BJ (cell line): ENCODE measurements at regions not wholly inside any gene's neighbourhood (a gene's known extent, or its start where the extent isn't known, plus 50 kb on each side); places are given as distances from the start of the nearest gene placed in this dataset.

Experiments
- CTCF ChIA-PET: fragments of 350-600 bp; formaldehyde crosslinking; extraction: SDS; loops from one replicate; lab custom pipeline; 2021; ENCODE audit warnings: antibody characterized with exemption, inconsistent platforms; lab: Yijun Ruan, JAX
- POLR2A ChIA-PET: fragments of 300-600 bp; sonication (Branson Sonifier 250); formaldehyde crosslinking; extraction: SDS; loops from one replicate; lab custom pipeline; 2021; ENCODE audit warnings: antibody characterized with exemption; lab: Charles Lee
- DNase-seq: peaks from one replicate; pipeline ENCODE4 v3.0.0-alpha.2; 2011; ENCODE audit warnings: low read depth
- H3K27me3 ChIP-seq: 2 replicates; pipeline ENCODE4 v1.6.0; 2011; ENCODE audit warnings: low read length; ENCODE audit not compliant: control insufficient read depth, insufficient read depth
- H3K36me3 ChIP-seq: 2 replicates; pipeline ENCODE4 v1.5.1; 2011; ENCODE audit warnings: low read length; ENCODE audit not compliant: control insufficient read depth, insufficient read depth
- H3K4me3 ChIP-seq: 2 replicates; pipeline ENCODE4 v1.5.1; 2011; ENCODE audit warnings: low read depth, mild to moderate bottlenecking, control low read depth, low read length
- TF ChIP-seq, protein P1 (sequence below): IDR thresholded peaks from 2 replicates; pipeline ENCODE4 v1.5.1; 2011; ENCODE audit warnings: low read depth, mild to moderate bottlenecking, control low read depth, inconsistent platforms, low read length, moderate library complexity; ENCODE audit not compliant: insufficient read depth

DNA sequence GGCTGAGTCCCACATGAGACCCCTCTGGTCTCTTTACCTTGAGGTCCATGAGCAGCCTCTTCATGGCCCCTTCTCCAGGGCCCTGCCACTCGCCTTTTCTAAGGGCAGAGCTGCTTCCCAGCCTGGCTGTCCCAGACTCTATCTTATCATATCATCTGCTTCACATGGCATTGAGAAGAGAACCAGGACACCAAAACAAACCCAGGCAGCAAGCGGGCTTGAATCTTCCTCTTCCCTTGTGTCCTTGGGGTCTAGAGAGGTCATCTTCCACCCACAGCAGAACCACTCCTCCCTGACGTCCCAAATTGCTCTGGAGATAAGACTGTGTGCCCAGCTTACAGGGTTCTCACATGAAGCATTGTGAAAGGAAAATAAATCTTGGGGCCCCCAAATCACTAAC lies 261.3 kb upstream of the AUTS2 start:
- ChIA-PET CTCF (interaction anchor here (0.6 kb wide), 1 partner anchor 250 kb away, joined by 3 read pairs; no protein-coding TSS in a partner anchor), POLR2A (no interaction called here)
- TF ChIP-seq, protein P1, sequence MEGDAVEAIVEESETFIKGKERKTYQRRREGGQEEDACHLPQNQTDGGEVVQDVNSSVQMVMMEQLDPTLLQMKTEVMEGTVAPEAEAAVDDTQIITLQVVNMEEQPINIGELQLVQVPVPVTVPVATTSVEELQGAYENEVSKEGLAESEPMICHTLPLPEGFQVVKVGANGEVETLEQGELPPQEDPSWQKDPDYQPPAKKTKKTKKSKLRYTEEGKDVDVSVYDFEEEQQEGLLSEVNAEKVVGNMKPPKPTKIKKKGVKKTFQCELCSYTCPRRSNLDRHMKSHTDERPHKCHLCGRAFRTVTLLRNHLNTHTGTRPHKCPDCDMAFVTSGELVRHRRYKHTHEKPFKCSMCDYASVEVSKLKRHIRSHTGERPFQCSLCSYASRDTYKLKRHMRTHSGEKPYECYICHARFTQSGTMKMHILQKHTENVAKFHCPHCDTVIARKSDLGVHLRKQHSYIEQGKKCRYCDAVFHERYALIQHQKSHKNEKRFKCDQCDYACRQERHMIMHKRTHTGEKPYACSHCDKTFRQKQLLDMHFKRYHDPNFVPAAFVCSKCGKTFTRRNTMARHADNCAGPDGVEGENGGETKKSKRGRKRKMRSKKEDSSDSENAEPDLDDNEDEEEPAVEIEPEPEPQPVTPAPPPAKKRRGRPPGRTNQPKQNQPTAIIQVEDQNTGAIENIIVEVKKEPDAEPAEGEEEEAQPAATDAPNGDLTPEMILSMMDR: no peak
- Histone ChIP-seq H3K36me3 (no peaks in the 10 kb centered on the region), H3K4me3 (no peak overlapping the region), H3K27me3 (no peaks in the 10 kb centered on the region)
- DNase-seq: no peak

DNA sequence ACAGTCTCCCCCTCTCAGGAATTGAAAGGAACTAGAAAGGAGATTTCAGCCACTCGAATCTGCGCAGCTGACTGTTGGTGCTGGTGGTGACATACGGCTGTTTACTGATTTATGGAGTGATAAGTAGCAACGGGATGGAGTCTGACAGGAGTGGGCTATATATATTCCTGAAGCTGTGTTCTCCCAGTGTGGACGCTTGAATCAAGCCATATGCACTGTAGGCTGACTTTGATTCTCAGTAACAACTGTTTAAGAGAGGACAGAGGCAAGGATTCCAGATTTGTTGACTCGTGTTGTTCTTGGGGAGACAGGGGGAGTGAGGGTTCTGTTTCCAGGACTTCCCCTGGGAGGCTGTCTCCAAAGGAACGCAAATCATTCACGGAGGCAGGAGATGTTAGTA lies 260.1 kb upstream of the AUTS2 start:
- POLR2A ChIA-PET: no interaction called here
- H3K4me3 ChIP-seq: no peak overlapping the region
- CTCF ChIA-PET: interaction anchor here (0.5 kb wide), 1 partner anchor 11 kb away, joined by 3 read pairs; no protein-coding TSS in a partner anchor
- no peaks in the 10 kb centered on the region for H3K27me3 ChIP-seq
- no peak for DNase-seq
- H3K36me3 ChIP-seq: no peaks in the 10 kb centered on the region
- TF ChIP-seq, protein P1: no peak

- no peak overlapping the region for H3K4me3 ChIP-seq
- H3K27me3 ChIP-seq: no peaks in the 10 kb centered on the region
- ChIA-PET CTCF (no interaction called here), POLR2A (no interaction called here)
- TF ChIP-seq, protein P1: no peak
- no peak for DNase-seq
- no peaks in the 10 kb centered on the region for H3K36me3 ChIP-seq
Observed at GRCh38 chr7:69341288-69341687, 257.0 kb upstream of the AUTS2 start.

- Histone ChIP-seq H3K36me3 (no peaks in the 10 kb centered on the region), H3K4me3 (no peak overlapping the region), H3K27me3 (no peaks in the 10 kb centered on the region)
- CTCF ChIA-PET: no interaction called here
- POLR2A ChIA-PET: no interaction called here
- DNase-seq: no peak
- TF ChIP-seq, protein P1: no peak
Observed at GRCh38 chr7:69342154-69342884, 256.0 kb upstream of the AUTS2 start.

GRCh38 chr7:69349291-69349690 lies 249.0 kb upstream of the AUTS2 start:
- ChIA-PET CTCF (interaction anchor here (0.7 kb wide), 1 partner anchor 11 kb away, joined by 3 read pairs; no protein-coding TSS in a partner anchor), POLR2A (no interaction called here)
- no peak overlapping the region for H3K4me3 ChIP-seq
- TF ChIP-seq, protein P1: no peak
- DNase-seq: no peak
- H3K36me3 ChIP-seq: no peaks in the 10 kb centered on the region
- H3K27me3 ChIP-seq: no peaks in the 10 kb centered on the region
